HG03354 (cell line): ENCODE measurements at regions not wholly inside any gene's neighbourhood (a gene's known extent, or its start where the extent isn't known, plus 50 kb on each side); places are given as distances from the start of the nearest gene placed in this dataset.
"Not testable (repeated sequence)": the region's sequence is repeated elsewhere in the genome, so short reads cannot be mapped to it uniquely, and the experiment has no call there.

Source experiments
- ATAC-seq: cut with Tn5 transposase; IDR thresholded peaks from one replicate; pipeline ENCODE4 v1.9.1; 2021; ENCODE audit warnings: mild to moderate bottlenecking; ENCODE audit not compliant: unreplicated experiment, poor library complexity, severe bottlenecking

- ATAC-seq: no peak
These were observed 81.3 kb upstream of the BHLHE40 start for GRCh38 chr3:4897765-4898453.

- ATAC-seq: peak; percentile 97
These were observed 80.6 kb upstream of the BHLHE40 start for GRCh38 chr3:4898454-4899313.

DNA sequence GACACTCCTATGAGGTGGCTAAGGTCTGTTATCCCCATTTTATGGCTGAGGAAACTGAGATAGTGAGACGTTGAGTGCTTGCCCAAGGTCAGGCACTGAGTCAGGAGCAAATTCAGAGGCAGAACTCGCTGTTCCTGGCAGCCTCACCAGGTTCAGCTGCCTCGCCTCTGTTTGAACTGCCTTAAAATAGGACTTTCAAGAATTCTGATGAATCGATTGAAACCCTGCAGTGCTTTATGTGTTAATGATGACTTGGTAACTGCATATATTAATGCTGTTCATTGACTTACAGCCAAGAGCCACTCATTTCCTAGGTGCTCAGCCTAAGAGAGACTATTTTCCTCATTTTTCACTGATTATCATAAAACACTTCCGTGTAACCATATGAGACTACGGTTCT is 79.5 kb upstream of the BHLHE40 start:
- no peak for ATAC-seq

GRCh38 chr3:4900298-4900697 is 78.9 kb upstream of the BHLHE40 start:
- no peak for ATAC-seq

- ATAC-seq: no peak
These were observed 74.2 kb upstream of the BHLHE40 start for GRCh38 chr3:4904811-4905695.

DNA sequence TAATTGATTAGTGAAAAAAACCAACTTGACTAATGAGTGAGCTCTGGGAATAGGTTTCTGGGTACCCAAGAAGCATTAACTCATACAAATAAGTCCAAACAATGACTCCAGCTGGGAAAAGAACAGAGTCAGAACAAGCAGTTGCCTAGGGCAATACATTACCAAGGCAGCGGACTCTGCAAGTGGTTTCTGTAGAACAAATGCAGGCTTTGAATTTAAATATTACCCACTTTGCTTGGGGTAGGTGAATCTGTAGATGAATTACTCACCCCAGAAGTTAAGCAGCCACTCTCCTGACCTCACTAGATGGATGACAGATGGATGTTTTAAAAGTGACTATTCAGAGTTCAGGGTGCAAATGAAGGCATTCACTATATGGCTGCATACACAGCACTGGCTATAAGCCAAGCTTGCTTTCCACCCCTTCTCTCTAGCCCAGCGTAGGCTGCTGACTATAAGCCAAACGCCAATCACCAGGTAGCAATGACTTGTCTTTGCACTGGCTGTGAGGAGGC is 73.1 kb upstream of the BHLHE40 start:
- ATAC-seq: no peak

DNA sequence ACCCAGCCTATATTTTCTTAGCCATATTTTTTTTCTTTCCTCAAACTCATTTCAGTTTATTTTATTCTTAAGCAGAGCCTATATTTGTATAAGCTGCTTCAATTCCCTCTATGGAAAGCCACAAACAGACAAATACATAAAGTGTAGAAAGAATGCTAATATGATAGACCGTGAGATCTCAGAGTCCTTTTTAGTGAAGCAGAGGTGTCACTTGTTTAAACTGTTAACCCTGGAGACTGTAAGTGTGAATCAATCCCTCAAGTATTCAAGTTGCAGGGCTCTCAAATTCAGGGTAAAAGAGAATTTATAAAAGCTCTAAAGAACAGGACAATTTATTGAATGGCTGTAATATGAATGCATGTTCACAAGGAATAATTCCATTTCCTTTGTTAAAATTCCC is 72.2 kb upstream of the BHLHE40 start:
- ATAC-seq: no peak

DNA sequence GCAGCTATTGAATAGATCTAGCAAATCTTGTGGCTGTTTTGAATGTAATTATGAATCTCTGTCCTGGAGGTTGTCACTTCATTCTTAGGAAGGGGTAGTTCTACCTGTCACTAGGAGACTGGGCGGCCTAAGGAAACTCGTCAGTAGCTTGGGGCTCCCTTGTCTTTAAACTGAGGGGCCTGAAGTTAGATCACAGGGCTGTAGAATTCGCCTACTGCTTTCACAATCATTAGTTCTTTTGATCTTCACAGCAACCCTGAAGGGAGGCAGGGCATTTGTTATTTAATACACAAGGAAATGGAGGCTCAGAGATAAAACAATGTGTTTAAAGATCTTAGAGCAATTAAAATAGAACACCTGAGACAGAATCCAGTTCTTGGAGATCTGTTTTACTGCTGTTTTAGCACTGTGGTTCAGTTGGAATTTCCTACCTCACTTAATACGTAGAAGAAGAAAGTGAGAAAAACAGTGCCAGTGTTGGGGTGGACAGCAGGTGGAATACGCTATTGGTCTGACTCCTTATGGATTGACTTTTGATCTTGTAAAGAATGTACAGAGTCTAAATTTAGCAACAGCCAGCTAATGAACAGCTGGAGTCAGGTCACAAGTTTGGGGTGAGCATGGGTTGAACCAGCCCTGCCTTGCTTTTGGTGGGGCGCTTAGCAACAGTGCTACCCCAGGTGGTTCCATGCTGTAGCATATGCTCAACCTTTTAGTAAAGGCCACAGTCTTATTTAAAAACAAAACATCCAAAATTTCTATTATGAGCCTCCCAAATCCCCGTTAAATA is 71.4 kb upstream of the BHLHE40 start:
- no peak for ATAC-seq

DNA sequence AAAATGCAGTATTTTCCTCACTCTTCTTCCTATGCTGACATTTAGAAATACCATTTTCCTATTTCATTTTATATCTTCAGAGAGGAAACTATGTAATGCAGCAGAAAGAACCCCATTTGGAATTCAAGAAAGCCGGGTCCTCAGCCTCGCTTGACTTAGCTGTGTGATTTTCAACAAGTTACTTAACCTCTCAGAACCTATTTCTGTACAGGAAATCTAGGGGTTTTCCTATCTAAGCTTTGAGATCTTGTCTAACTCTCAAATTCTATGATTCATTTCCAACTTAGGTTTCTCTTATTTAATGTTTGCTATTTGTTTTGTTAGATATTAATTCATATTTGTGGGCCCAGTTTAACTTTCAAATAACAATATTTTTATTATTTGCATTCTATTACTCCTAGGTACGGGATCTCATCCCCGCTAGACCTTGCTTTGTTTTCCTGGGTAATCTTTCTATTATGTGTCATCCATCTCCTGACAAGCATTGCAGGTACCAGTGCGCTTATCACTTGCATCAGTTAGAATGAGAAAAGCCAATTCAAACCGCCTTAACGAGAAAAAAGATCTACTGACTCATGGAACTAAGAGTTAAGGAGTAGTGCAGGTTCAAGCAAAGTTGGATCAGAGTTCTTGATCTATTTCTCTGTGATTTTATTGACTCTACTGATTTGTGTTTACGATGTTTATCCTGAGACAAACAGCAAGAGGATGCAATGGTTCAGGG is 70.6 kb upstream of the BHLHE40 start:
- no peak for ATAC-seq

- ATAC-seq: no peak
These were observed 64.8 kb upstream of the BHLHE40 start for GRCh38 chr3:4914464-4914863.

DNA sequence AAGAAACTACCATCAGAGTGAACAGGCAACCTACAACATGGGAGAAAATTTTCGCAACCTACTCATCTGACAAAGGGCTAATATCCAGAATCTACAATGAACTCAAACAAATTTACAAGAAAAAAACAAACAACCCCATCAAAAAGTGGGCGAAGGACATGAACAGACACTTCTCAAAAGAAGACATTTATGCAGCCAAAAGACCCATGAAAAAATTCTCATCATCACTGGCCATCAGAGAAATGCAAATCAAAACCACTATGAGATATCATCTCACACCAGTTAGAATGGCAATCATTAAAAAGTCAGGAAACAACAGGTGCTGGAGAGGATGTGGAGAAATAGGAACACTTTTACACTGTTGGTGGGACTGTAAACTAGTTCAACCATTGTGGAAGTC is 57.6 kb upstream of the BHLHE40 start:
- not testable (repeated sequence) for ATAC-seq

GRCh38 chr3:4926892-4927291 is 52.3 kb upstream of the BHLHE40 start:
- no peak for ATAC-seq

GRCh38 chr3:4928277-4928789 is 50.9 kb upstream of the BHLHE40 start:
- ATAC-seq: no peak
